NCI-H510A treated with DMSO at 0.1 percent for 48 hours (cell line): ENCODE measurements at regions not wholly inside any gene's neighbourhood (a gene's known extent, or its start where the extent isn't known, plus 50 kb on each side); places are given as distances from the start of the nearest gene placed in this dataset.
"Not testable (repeated sequence)": the region's sequence is repeated elsewhere in the genome, so short reads cannot be mapped to it uniquely, and the experiment has no call there.

ENCODE experiments used
- DNase-seq: peaks from one replicate; lab custom pipeline; 2025; lab: John Stamatoyannopoulos, UW

DNA sequence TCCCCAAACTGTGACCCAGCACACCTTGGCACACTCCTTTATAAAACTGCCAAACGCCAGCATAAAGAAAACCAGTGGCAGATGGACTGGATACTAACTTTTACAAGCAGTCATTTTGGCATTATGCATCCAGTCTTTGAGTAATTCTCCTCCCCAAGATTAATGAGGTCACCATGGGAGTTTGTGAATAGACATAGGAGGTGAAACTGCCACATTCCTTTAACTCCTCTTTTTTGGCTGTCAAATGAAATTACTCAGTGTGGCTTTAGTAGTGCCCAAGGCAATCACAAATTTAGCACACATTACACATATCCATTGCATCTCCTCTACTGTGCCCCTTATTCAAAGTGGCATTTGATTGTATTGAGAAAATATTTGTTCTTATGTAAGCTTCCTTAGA, 315.3 kb upstream of the FGF13 start:
- no peak for DNase-seq

GRCh38 chrX:139026406-139026805, 314.9 kb upstream of the FGF13 start:
- no peak for DNase-seq

DNA sequence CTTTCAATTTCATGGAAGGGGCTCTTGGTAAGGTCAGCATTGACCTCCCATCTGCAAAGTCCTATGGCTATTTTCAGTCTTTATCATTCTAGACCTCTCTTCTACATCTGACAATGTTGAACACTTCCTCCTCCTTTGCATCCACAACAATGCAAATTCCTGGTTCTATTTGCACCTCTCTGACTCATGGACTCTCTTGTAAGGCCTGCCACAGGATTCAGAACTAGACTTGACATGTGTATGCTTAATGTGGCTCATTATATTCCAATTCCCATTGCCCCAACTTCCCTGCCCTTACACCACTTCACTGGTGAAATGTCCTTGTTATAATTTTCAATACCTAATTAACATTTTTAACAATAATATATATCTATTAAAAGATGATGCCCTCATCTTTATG, 314.3 kb upstream of the FGF13 start:
- DNase-seq = no peak

GRCh38 chrX:139023531-139023930, 312.0 kb upstream of the FGF13 start:
- DNase-seq = no peak

DNA sequence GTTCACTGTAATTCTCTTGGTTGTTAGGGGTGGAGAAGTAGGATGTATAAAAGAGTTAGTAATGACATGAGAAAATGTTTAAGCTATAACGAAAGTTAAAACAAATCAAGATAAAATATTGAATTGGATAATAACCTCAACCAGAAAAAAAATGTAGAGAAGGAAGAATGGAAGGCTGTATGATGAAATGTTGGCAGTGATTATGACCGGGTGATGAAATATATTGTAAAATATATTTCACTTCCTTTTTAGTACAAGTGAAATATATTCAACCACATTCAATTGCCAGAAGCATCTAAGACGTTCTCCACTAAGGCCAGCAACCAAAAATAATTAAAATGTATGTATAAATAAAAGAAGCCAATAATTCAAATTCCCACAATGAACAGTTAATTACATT, 309.3 kb upstream of the FGF13 start:
- no peak for DNase-seq

DNA sequence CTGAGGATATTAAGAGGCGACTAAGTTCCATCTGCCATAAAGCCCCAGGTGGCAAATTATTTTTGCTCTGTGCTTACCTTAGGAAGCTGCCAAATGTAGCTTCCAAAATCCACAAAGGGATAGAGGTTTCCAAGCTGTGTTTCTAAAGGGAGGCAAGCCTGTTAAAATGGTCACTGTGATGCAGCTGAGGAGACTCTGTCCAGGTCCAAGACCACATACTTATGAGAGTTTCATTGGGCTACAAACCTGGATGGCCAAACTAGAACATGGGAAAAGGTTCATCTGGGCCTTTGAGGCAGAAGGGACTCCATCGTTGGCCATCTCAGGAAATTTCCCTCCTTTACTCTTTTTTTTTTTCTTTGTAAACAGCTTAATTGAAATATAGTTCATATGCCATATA, 306.9 kb upstream of the FGF13 start:
- DNase-seq = no peak

DNA sequence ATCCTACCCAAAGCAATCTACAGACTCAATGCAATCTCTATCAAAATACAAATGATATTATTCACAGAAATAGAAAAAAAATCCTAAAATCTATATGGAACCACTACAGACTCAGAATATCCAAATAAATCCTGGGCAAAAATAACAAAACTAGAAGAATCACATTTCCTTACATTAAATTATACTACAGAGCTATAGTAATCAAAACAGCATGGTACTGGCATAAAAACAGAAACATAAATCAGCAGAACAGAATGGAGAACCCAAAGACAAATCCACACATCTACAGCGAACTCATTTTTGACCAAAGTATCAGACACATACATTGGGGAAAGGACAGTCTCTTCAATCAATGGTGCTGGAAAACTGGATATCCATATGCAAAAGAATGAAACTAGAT, 304.1 kb upstream of the FGF13 start:
- DNase-seq = no peak

- DNase-seq = no peak
Observed at GRCh38 chrX:139008185-139008584, 296.7 kb upstream of the FGF13 start.

GRCh38 chrX:139003856-139004527, 292.5 kb upstream of the FGF13 start:
- DNase-seq = not testable (repeated sequence)

DNA sequence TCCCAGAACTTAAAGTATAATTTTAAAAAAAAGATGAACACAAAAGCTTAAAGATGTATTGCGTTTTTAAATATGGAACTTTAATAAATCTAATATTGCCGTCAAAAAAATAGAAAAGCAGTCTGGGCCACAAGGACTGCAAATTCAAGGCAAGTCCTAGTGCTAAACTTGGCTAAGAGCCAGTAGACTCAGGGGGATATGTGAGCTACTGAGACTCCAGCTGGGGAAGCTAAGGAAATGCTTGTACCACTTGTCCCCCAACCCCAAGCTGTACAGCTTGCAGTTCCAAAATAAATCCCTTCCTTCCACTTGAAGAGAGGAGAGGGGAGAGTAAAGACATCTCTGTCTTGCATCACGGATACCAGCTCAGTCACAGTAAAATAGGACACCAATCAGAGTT, 290.8 kb upstream of the FGF13 start:
- DNase-seq = no peak

DNA sequence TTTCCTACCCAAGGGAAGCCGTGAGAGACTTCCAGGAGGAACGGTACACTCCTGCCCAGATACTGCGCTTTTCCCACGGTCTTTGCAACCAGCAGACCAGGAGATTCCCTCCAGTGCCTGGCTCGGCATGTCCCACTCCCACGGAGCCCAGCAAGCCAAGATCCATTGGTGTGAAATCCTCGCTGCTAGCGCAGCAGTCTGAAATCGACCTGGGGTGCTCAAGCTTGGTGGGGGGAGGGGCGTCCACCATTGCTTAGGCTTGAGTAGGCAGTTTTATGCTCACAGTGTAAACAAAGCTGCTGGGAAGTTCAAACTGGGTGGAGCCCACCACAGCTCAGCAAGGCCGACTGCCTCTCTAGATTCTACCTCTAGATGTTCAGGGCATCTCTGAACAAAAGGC, 284.8 kb upstream of the FGF13 start:
- DNase-seq = no peak

DNA sequence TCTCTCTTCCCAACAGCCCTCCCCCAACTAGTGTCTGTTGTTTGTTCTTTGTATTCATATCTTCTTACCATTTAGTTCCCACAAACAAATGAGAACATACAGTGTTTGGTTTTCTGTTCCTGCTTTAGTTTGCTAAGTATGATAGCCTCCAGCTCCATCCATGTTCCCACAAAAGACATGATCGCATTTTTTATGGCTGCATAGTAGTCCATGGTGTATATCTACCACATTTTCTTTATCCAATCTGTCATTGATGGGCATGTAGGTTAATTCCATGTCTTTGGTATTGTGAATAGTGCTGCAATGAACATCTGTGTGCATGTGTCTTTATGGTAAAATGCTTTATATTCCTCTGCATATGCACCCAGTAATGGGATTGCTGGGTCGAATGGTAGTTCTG, 283.9 kb upstream of the FGF13 start:
- DNase-seq = no peak

GRCh38 chrX:138990425-138990824, 278.9 kb upstream of the FGF13 start:
- not testable (repeated sequence) for DNase-seq

- no peak for DNase-seq
Observed at GRCh38 chrX:138986866-138987265, 275.3 kb upstream of the FGF13 start.

DNA sequence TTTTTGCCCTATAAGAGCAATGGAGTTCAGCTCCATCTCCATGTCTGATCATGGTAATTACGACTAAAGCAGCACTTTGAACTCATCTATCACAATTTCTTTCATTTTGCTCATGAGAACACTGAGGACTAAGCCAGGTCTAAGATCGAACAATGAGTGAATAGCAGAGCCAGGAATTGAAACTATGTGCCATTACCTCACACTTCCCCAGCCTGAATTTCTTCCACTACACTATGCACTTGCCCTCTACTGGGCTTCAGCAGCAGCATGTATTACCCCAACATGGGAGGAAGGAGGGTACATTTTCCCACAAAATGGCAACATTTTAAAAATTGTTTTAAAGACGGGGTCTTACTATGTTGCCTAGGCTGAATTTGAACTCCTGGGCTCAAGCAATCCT, 274.7 kb upstream of the FGF13 start:
- no peak for DNase-seq

GRCh38 chrX:138982365-138982764, 270.8 kb upstream of the FGF13 start:
- DNase-seq = no peak

GRCh38 chrX:138964501-138964900, 253.0 kb upstream of the FGF13 start:
- no peak for DNase-seq

- DNase-seq = not testable (repeated sequence)
Observed at GRCh38 chrX:138962419-138962818, 250.9 kb upstream of the FGF13 start.

GRCh38 chrX:138954976-138955375, 243.5 kb upstream of the FGF13 start:
- DNase-seq = no peak

DNA sequence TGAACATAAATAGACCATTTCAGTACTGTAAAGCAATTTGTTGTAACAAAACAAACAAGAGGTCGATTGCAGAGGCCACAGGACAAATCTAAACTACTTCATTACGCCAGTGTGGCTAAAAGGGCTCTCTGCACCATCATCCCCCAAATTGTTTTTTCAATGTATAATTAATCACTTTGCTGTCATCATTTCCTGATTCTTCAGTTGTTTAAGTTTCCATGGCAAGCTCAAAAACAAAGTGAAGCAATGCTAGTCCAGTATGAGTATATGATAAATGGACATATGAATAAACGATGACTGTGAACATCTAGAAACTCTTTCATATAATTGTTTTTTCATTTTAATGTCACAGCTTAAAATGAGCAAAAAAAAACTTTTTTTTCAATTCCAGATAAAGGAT, 235.4 kb upstream of the FGF13 start:
- no peak for DNase-seq

- no peak for DNase-seq
Observed at GRCh38 chrX:138945219-138945618, 233.7 kb upstream of the FGF13 start.

DNA sequence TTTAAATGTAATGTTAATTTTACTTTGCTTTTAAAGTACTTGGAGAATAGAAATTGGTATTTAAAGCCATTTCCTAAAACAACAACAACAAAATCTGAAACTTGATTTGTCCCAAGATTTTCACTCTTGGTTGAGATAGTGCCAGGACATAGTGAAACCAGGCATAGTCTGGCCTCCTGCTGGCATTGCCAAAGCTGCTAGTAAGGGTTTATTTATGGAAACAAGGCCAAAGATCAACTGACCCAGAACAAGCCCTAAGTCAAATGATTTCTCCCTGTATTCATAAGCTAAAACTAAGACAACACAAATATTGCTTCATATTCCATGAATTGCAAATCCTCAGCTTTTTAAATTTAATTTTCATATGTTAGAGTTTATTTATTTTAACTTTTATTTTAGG, 227.5 kb upstream of the FGF13 start:
- no peak for DNase-seq

GRCh38 chrX:138938003-138938402, 226.5 kb upstream of the FGF13 start:
- DNase-seq = no peak

- no peak for DNase-seq
Observed at GRCh38 chrX:138931212-138931611, 219.7 kb upstream of the FGF13 start.

DNA sequence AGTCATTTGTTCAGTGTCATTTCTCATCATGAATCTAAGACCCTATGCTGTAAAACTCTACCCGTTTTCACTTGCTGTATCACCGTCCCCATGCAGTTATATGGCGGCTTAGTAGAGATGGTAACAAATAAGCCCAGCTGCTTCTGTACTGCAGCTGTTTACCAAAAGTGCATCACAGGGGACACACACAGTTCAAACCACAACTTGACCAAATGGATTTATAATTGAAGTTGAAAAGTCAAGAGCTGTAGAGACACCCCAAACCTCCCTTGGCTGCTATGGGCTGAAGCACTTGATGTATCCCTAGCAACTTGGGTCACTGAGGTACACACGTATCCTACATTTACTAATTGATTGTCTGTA, 219.0 kb upstream of the FGF13 start:
- no peak for DNase-seq
